ENCODE measurements at regions not wholly inside any gene's neighbourhood (a gene's known extent, or its start where the extent isn't known, plus 50 kb on each side); places are given as distances from the start of the nearest gene placed in this dataset.

- TF ChIP-seq CTCF (IDR thresholded peaks at IDR 0.05; ENCODE audit: control insufficient read depth, extremely low read depth, insufficient read depth) = no peak
- no peak for DNase-seq (ENCODE audit: low read depth)
- no peak overlapping the region for H3K4me3 ChIP-seq (ENCODE audit: low read depth, low read length)
Observed at GRCh38 chr12:90173499-90174197, 465.0 kb upstream of the ATP2B1 start.

GRCh38 chr12:90172524-90172923, 463.9 kb upstream of the ATP2B1 start:
- no peak for TF ChIP-seq CTCF (IDR thresholded peaks at IDR 0.05; ENCODE audit: control insufficient read depth, extremely low read depth, insufficient read depth)
- DNase-seq (ENCODE audit: low read depth) = no peak
- H3K4me3 ChIP-seq (ENCODE audit: low read depth, low read length) = no peak overlapping the region

- DNase-seq (ENCODE audit: low read depth) = no peak
- H3K4me3 ChIP-seq (ENCODE audit: low read depth, low read length) = no peak overlapping the region
- no peak for TF ChIP-seq CTCF (IDR thresholded peaks at IDR 0.05; ENCODE audit: control insufficient read depth, extremely low read depth, insufficient read depth)
Observed at GRCh38 chr12:90170740-90171139, 462.1 kb upstream of the ATP2B1 start.

- H3K4me3 ChIP-seq (ENCODE audit: low read depth, low read length) = no peak overlapping the region
- TF ChIP-seq CTCF (IDR thresholded peaks at IDR 0.05; ENCODE audit: control insufficient read depth, extremely low read depth, insufficient read depth) = no peak
- no peak for DNase-seq (ENCODE audit: low read depth)
Observed at GRCh38 chr12:90167518-90168208, 459.0 kb upstream of the ATP2B1 start.

- no peak for TF ChIP-seq CTCF (IDR thresholded peaks at IDR 0.05; ENCODE audit: control insufficient read depth, extremely low read depth, insufficient read depth)
- no peak overlapping the region for H3K4me3 ChIP-seq (ENCODE audit: low read depth, low read length)
- DNase-seq (ENCODE audit: low read depth) = no peak
Observed at GRCh38 chr12:90166671-90167070, 458.0 kb upstream of the ATP2B1 start.

- no peak for TF ChIP-seq CTCF (IDR thresholded peaks at IDR 0.05; ENCODE audit: control insufficient read depth, extremely low read depth, insufficient read depth)
- DNase-seq (ENCODE audit: low read depth) = no peak
- H3K4me3 ChIP-seq (ENCODE audit: low read depth, low read length) = no peak overlapping the region
Observed at GRCh38 chr12:90166012-90166411, 457.4 kb upstream of the ATP2B1 start.

Measured in LNCaP clone FGC (cell line).